GM10266 (cell line): ENCODE measurements at regions not wholly inside any gene's neighbourhood (a gene's known extent, or its start where the extent isn't known, plus 50 kb on each side); places are given as distances from the start of the nearest gene placed in this dataset.
A peak's percentile ranks its signal among the peaks of the same experiment; 100 is the strongest.

ENCODE experiments used
- DNase-seq: peaks from one replicate; pipeline ENCODE4 v3.0.0; 2012; ENCODE audit errors: extremely low spot score
- CTCF ChIP-seq: IDR thresholded peaks from 2 replicates; pipeline ENCODE4 v1.5.1; 2012; ENCODE audit warnings: mild to moderate bottlenecking, low read depth; ENCODE audit not compliant: control insufficient read depth, insufficient read depth; ENCODE audit errors: missing control alignments

- DNase-seq, result no peak
- TF ChIP-seq CTCF, result no peak
These were observed 50.4 kb downstream of the KATNIP start for GRCh38 chr16:27600381-27600780.

- TF ChIP-seq CTCF, result no peak
- DNase-seq, result no peak
These were observed 52.2 kb downstream of the KATNIP start for GRCh38 chr16:27602103-27602502.

GRCh38 chr16:27605500-27606106 lies 55.7 kb downstream of the KATNIP start:
- TF ChIP-seq CTCF, result peak; percentile 67
- DNase-seq, result peak; percentile 40

- no peak for TF ChIP-seq CTCF
- DNase-seq, result no peak
These were observed 61.4 kb downstream of the KATNIP start for GRCh38 chr16:27611340-27611739.

- no peak for DNase-seq
- TF ChIP-seq CTCF, result no peak
These were observed 63.4 kb downstream of the KATNIP start for GRCh38 chr16:27613238-27613791.

GRCh38 chr16:27617665-27618064 lies 67.7 kb downstream of the KATNIP start:
- no peak for TF ChIP-seq CTCF
- no peak for DNase-seq

- no peak for TF ChIP-seq CTCF
- no peak for DNase-seq
These were observed 68.2 kb downstream of the KATNIP start for GRCh38 chr16:27618165-27618564.
